H1 (cell line): ENCODE measurements at regions not wholly inside any gene's neighbourhood (a gene's known extent, or its start where the extent isn't known, plus 50 kb on each side); places are given as distances from the start of the nearest gene placed in this dataset.

Source experiments
- CTCF ChIA-PET: fragments of 300-600 bp; sonication (Branson Sonifier 250); formaldehyde crosslinking; loops from one replicate; lab custom pipeline; 2021; ENCODE audit not compliant: partially characterized antibody; lab: Charles Lee
- POLR2A ChIA-PET: fragments of 300-600 bp; sonication (Branson Sonifier 250); formaldehyde crosslinking; loops from one replicate; lab custom pipeline; 2021; ENCODE audit warnings: inconsistent platforms; ENCODE audit not compliant: partially characterized antibody; lab: Charles Lee
- DNase-seq, 2 experiments: peaks; one replicate each; pipeline versions ENCODE4 v3.0.0 to v3.0.0-alpha.2; 2010 to 2022; ENCODE audit warnings: low spot score in 2 of 2, low read depth in 1 of 2, mixed read lengths in 1 of 2
- FAIRE-seq: peaks from 2 replicates; lab custom pipeline; 2011; peaks lifted over from hg19 to GRCh38; lab: Jason Lieb, UNC
- H2AFZ ChIP-seq: 2 replicates; pipeline ENCODE4 v1.8.1; 2012; ENCODE audit warnings: low read length, inconsistent platforms
- H2AK5ac ChIP-seq: 2 replicates; pipeline ENCODE4 v1.6.1; 2013; ENCODE audit warnings: low read depth, low read length
- H2BK120ac ChIP-seq: replicated peaks from 2 replicates; pipeline ENCODE3; 2013; ENCODE audit warnings: low read depth, low read length, inconsistent platforms
- H2BK12ac ChIP-seq: 2 replicates; pipeline ENCODE4 v1.6.1; 2013; ENCODE audit warnings: low read depth, low read length
- H2BK15ac ChIP-seq: 2 replicates; pipeline ENCODE4 v1.6.1; 2013; ENCODE audit warnings: low read length
- H2BK20ac ChIP-seq: 2 replicates; pipeline ENCODE4 v1.6.1; 2013; ENCODE audit warnings: low read length
- H2BK5ac ChIP-seq: 2 replicates; pipeline ENCODE4 v1.6.1; 2013; ENCODE audit warnings: low read depth, low read length
- H3K14ac ChIP-seq: 2 replicates; pipeline ENCODE4 v1.6.1; 2013; ENCODE audit warnings: inconsistent platforms; ENCODE audit not compliant: insufficient read length
- H3K18ac ChIP-seq: 2 replicates; pipeline ENCODE4 v1.6.1; 2013; ENCODE audit warnings: low read length; ENCODE audit errors: extremely low read depth
- H3K23ac ChIP-seq: 2 replicates; pipeline ENCODE4 v1.6.1; 2013; ENCODE audit warnings: inconsistent platforms; ENCODE audit not compliant: insufficient read length
- H3K23me2 ChIP-seq: 2 replicates; pipeline ENCODE4 v1.6.1; 2013; ENCODE audit warnings: low read depth, low read length
- H3K27ac ChIP-seq: 2 replicates; pipeline ENCODE4 v1.6.1; 2011; ENCODE audit warnings: low read depth, low read length, inconsistent platforms
- H3K27me3 ChIP-seq, 4 experiments: replicated peaks in 1 of 4; 1 replicate in 1 of 4; 2 replicates in 3 of 4; pipeline versions ENCODE4 v1.6.1 to v1.8.1; 2011 to 2013; ENCODE audit warnings: low read length in 3 of 4, mild to moderate bottlenecking in 3 of 4, inconsistent platforms in 2 of 4, mixed read lengths in 2 of 4, moderate library complexity in 1 of 4; ENCODE audit not compliant: control insufficient read depth in 3 of 4, insufficient read depth in 3 of 4; ENCODE audit errors: extremely low read depth in 1 of 4
- H3K36me3 ChIP-seq, 4 experiments: 2 replicates each; pipeline versions ENCODE4 v1.6.1 to v1.8.1; 2011 to 2013; ENCODE audit warnings: mild to moderate bottlenecking in 4 of 4, low read length in 3 of 4, moderate library complexity in 2 of 4, control low read depth in 1 of 4, inconsistent platforms in 1 of 4; ENCODE audit not compliant: insufficient read depth in 4 of 4, control insufficient read depth in 2 of 4
- H3K4ac ChIP-seq: replicated peaks from 2 replicates; pipeline ENCODE3; 2013; ENCODE audit warnings: low read length, low read depth, mixed read lengths, inconsistent platforms; ENCODE audit not compliant: insufficient read length
- H3K4me1 ChIP-seq, 4 experiments: replicated peaks in 1 of 4; 1 replicate in 1 of 4; 2 replicates in 3 of 4; pipeline versions ENCODE4 v1.6.1 to v1.8.1; 2011 to 2013; ENCODE audit warnings: low read length in 3 of 4, inconsistent platforms in 2 of 4, mixed read lengths in 1 of 4; ENCODE audit not compliant: insufficient read depth in 4 of 4, control insufficient read depth in 3 of 4
- H3K4me2 ChIP-seq, 2 experiments: 2 replicates each; pipeline versions ENCODE4 v1.6.1 to v1.8.1; 2011 to 2013; ENCODE audit warnings: low read depth in 2 of 2, low read length in 2 of 2, control low read depth in 1 of 2, inconsistent platforms in 1 of 2, mild to moderate bottlenecking in 1 of 2; ENCODE audit not compliant: insufficient read depth in 1 of 2
- H3K4me3 ChIP-seq, 4 experiments: fragments of 200-600, 300-600 bp in 1 of 4; sonication (generic), shearing (Covaris generic), sonication (Bioruptor Twin) in 1 of 4; 2 replicates each; pipeline versions ENCODE4 v1.5.1 to v1.8.1; 2011 to 2016; ENCODE audit warnings: low read length in 4 of 4, low read depth in 3 of 4, control low read depth in 2 of 4, inconsistent platforms in 2 of 4, mild to moderate bottlenecking in 2 of 4, mixed read lengths in 1 of 4, moderate library complexity in 1 of 4; ENCODE audit not compliant: insufficient read depth in 2 of 4; ENCODE audit errors: extremely low read depth in 1 of 4
- H3K56ac ChIP-seq: replicated peaks from 2 replicates; pipeline ENCODE3; 2013; ENCODE audit warnings: low read depth, mild to moderate bottlenecking, mixed read lengths, low read length, inconsistent platforms; ENCODE audit not compliant: insufficient read length
- H3K79me1 ChIP-seq: 2 replicates; pipeline ENCODE4 v1.6.1; 2013; ENCODE audit warnings: low read depth, low read length, control low read depth
- H3K79me2 ChIP-seq, 2 experiments: 2 replicates each; pipeline versions ENCODE4 v1.6.1 to v1.8.1; 2012 to 2013; ENCODE audit warnings: low read length in 2 of 2, mild to moderate bottlenecking in 2 of 2, inconsistent platforms in 1 of 2; ENCODE audit not compliant: insufficient read depth in 2 of 2, control insufficient read depth in 1 of 2
- H3K9ac ChIP-seq, 4 experiments: replicated peaks in 1 of 4; 1 replicate in 1 of 4; 2 replicates in 3 of 4; pipeline versions ENCODE4 v1.6.1 to v1.8.1; 2011 to 2013; ENCODE audit warnings: low read depth in 3 of 4, low read length in 3 of 4, control low read depth in 2 of 4, mild to moderate bottlenecking in 2 of 4, moderate library complexity in 2 of 4, inconsistent platforms in 1 of 4; ENCODE audit errors: extremely low read depth in 1 of 4
- H3K9me3 ChIP-seq, 2 experiments: 2 replicates each; pipeline versions ENCODE4 v1.6.1 to v1.8.1; 2012 to 2013; ENCODE audit warnings: mild to moderate bottlenecking in 2 of 2, moderate library complexity in 2 of 2, control low read depth in 1 of 2, inconsistent platforms in 1 of 2, low read depth in 1 of 2, low read length in 1 of 2, mixed read lengths in 1 of 2; ENCODE audit not compliant: insufficient read depth in 2 of 2
- H4K20me1 ChIP-seq, 2 experiments: replicated peaks in 1 of 2; 2 replicates each; pipeline versions ENCODE3 to v1.8.1; 2011 to 2013; ENCODE audit warnings: inconsistent platforms in 2 of 2, low read length in 2 of 2, mild to moderate bottlenecking in 1 of 2; ENCODE audit not compliant: insufficient read depth in 2 of 2, control insufficient read depth in 1 of 2
- H4K5ac ChIP-seq: 2 replicates; pipeline ENCODE4 v1.6.1; 2013; ENCODE audit warnings: low read length, low read depth, mixed read lengths, inconsistent platforms; ENCODE audit not compliant: insufficient read length
- H4K8ac ChIP-seq: 2 replicates; pipeline ENCODE4 v1.8.0; 2013; ENCODE audit warnings: mild to moderate bottlenecking, moderate library complexity, low read length, inconsistent platforms; ENCODE audit not compliant: insufficient read depth; ENCODE audit errors: extremely low read depth
- H4K91ac ChIP-seq: replicated peaks from 2 replicates; pipeline ENCODE3; 2013; ENCODE audit warnings: low read length, mixed read lengths, inconsistent platforms; ENCODE audit not compliant: insufficient read length
- BCL11A ChIP-seq, 2 experiments: IDR thresholded peaks; one replicate each; pipeline ENCODE4 v1.6.1; 2011; ENCODE audit warnings: low read depth in 2 of 2, low read length in 2 of 2, mild to moderate bottlenecking in 2 of 2
- CBX8 ChIP-seq: fragments of 300-800, 300-1000 bp; sonication (generic); IDR thresholded peaks from 2 replicates; pipeline ENCODE4 v1.7.1; 2016; ENCODE audit warnings: low read depth, low read length, borderline replicate concordance
- HDAC6 ChIP-seq: IDR thresholded peaks from one replicate; pipeline ENCODE4 v1.7.1; 2012; ENCODE audit warnings: low read depth, mild to moderate bottlenecking, inconsistent platforms, low read length, moderate library complexity
- JUN ChIP-seq: IDR thresholded peaks from 2 replicates; pipeline ENCODE4 v1.6.1; 2011; ENCODE audit warnings: low read depth, mild to moderate bottlenecking, improper control_type of control experiment, low read length
- KDM1A ChIP-seq: fragments of 200-600, 300-600 bp; sonication (generic); IDR thresholded peaks from 2 replicates; pipeline ENCODE4 v1.7.1; 2016; ENCODE audit warnings: mild to moderate bottlenecking, low read length, borderline replicate concordance
- POU5F1 ChIP-seq: IDR thresholded peaks from 2 replicates; pipeline ENCODE4 v1.6.1; 2011; ENCODE audit warnings: low read depth, mild to moderate bottlenecking, low read length, moderate library complexity
- RFX5 ChIP-seq: IDR thresholded peaks from 2 replicates; pipeline ENCODE4 v1.6.1; 2011; ENCODE audit warnings: low read depth, low read length, improper control_type of control experiment, borderline replicate concordance
- SIN3A ChIP-seq, 2 experiments: IDR thresholded peaks in 1 of 2; conservative IDR thresholded peaks in 1 of 2; 2 replicates each; pipeline ENCODE4 v1.6.1; 2011 to 2012; ENCODE audit warnings: low read length in 2 of 2, improper control_type of control experiment in 1 of 2, low read depth in 1 of 2, mild to moderate bottlenecking in 1 of 2
- SP4 ChIP-seq: IDR thresholded peaks from 2 replicates; pipeline ENCODE4 v1.6.1; 2012; ENCODE audit warnings: low read length, inconsistent platforms
- WGBS, 2 experiments: shearing (Covaris generic) in 1 of 2; methylation state at CpG; one replicate each; pipeline versions ENCODE4 v1.1.6 to v1.1.7; 2013 to 2015; ENCODE audit warnings: low lambda C conversion rate in 2 of 2, mixed read lengths in 2 of 2, inconsistent platforms in 1 of 2, low coverage in 1 of 2, missing lambda C conversion rate in 1 of 2; ENCODE audit not compliant: insufficient replicate concordance in 2 of 2, insufficient coverage in 1 of 2, insufficient read length in 1 of 2; ENCODE audit errors: extremely low coverage in 1 of 2, missing lambda C conversion rate in 1 of 2; 5-methylcytosine and 5-hydroxymethylcytosine counted together
- TF ChIP-seq, protein P1 (sequence below): IDR thresholded peaks from 2 replicates; pipeline ENCODE4 v1.6.1; 2012; ENCODE audit warnings: low read length, inconsistent platforms
- TF ChIP-seq, protein P2 (sequence below): IDR thresholded peaks from 2 replicates; pipeline ENCODE4 v1.6.1; 2012; ENCODE audit warnings: inconsistent platforms

DNA sequence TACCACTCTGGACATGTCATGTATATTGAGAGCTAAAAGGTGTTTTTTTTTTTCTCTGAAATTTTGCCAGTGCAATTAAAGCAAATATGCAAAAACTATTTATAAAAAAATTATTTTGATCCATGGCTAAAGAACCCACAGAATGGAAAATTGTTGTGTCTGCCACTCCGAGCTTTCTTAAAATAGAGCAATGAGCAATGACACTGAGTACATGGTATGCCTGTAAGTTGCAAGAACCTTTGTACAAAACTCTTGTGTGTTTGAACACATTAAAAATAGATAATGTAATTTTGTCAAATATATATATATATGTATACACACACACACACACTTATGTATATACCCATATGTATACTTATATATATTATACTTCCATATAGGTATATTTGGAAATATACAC, 1530.9 kb upstream of the B3GALT2 start:
- H3K23me2 ChIP-seq: no peaks in the 10 kb centered on the region
- DNase-seq (no peak), FAIRE-seq (no peak)
- no peak overlapping the region for H2AFZ ChIP-seq
- H3K79me1 ChIP-seq: no peaks in the 10 kb centered on the region
- ChIA-PET CTCF (interaction anchor here (0.6 kb wide), 1 partner anchor 23 kb away, joined by 3 read pairs; no protein-coding TSS in a partner anchor), POLR2A (no interaction called here)
- H2BK20ac ChIP-seq: no peak overlapping the region
- H2BK5ac ChIP-seq: no peak overlapping the region
- no peak overlapping the region for H2BK12ac ChIP-seq
- H3K4me3 ChIP-seq: no peak overlapping the region
- no peaks in the 10 kb centered on the region for H3K27me3 ChIP-seq
- no peak overlapping the region for H3K4me2 ChIP-seq
- H4K91ac ChIP-seq: no peak overlapping the region
- H3K56ac ChIP-seq: no peak overlapping the region
- no peaks in the 10 kb centered on the region for H3K36me3 ChIP-seq
- no peak overlapping the region for H2AK5ac ChIP-seq
- H4K5ac ChIP-seq: no peak overlapping the region
- no peak overlapping the region for H3K4ac ChIP-seq
- no peak overlapping the region for H3K14ac ChIP-seq
- no peak overlapping the region for H4K8ac ChIP-seq
- H3K4me1 ChIP-seq: no peaks in the 10 kb centered on the region
- no peak overlapping the region for H3K27ac ChIP-seq
- H4K20me1 ChIP-seq: no peaks in the 10 kb centered on the region
- no peak overlapping the region for H3K23ac ChIP-seq
- no peaks in the 10 kb centered on the region for H3K79me2 ChIP-seq
- 100% methylated on average over 1 of the region's 1 CpG; no CpG with 5 or more reads in 1 of the 2 experiments for WGBS, 2 experiments
- H2BK15ac ChIP-seq: no peak overlapping the region
- H3K9ac ChIP-seq: no peak overlapping the region
- H2BK120ac ChIP-seq: no peak overlapping the region
- H3K18ac ChIP-seq: no peak overlapping the region
- H3K9me3 ChIP-seq: no peaks in the 10 kb centered on the region
- TF ChIP-seq SP4: no peak
- TF ChIP-seq RFX5: no peak
- TF ChIP-seq POU5F1: no peak
- TF ChIP-seq BCL11A (IDR thresholded peaks at IDR 0.05; ENCODE audit: low read depth in 2 of 2, low read length in 2 of 2): no peak
- TF ChIP-seq, protein P1, sequence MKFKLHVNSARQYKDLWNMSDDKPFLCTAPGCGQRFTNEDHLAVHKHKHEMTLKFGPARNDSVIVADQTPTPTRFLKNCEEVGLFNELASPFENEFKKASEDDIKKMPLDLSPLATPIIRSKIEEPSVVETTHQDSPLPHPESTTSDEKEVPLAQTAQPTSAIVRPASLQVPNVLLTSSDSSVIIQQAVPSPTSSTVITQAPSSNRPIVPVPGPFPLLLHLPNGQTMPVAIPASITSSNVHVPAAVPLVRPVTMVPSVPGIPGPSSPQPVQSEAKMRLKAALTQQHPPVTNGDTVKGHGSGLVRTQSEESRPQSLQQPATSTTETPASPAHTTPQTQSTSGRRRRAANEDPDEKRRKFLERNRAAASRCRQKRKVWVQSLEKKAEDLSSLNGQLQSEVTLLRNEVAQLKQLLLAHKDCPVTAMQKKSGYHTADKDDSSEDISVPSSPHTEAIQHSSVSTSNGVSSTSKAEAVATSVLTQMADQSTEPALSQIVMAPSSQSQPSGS: no peak
- TF ChIP-seq SIN3A (conservative IDR thresholded peaks at IDR 0.05 in 1 of 2, IDR thresholded peaks at IDR 0.05 in 1 of 2; ENCODE audit: low read depth in 1 of 2, low read length in 2 of 2): no peak
- TF ChIP-seq JUN: no peak
- no peak for TF ChIP-seq CBX8
- TF ChIP-seq, protein P2, sequence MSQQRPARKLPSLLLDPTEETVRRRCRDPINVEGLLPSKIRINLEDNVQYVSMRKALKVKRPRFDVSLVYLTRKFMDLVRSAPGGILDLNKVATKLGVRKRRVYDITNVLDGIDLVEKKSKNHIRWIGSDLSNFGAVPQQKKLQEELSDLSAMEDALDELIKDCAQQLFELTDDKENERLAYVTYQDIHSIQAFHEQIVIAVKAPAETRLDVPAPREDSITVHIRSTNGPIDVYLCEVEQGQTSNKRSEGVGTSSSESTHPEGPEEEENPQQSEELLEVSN: no peak
- no peak for TF ChIP-seq KDM1A
- TF ChIP-seq HDAC6: no peak
